ENCODE measurements at regions not wholly inside any gene's neighbourhood (a gene's known extent, or its start where the extent isn't known, plus 50 kb on each side); places are given as distances from the start of the nearest gene placed in this dataset.

GRCh38 chr7:80403686-80404241 is 108.1 kb downstream of the GNAT3 start:
- POLR2A ChIA-PET: no interaction called here
- Mint-ChIP-seq H3K4me1 (peaks cover 12% of the 10 kb centered on the region), H3K4me3 (no peak overlapping the region), H3K27me3 (ENCODE audit: low read depth) (no peaks in the 10 kb centered on the region), H3K9me3 (peaks cover 9% of the 10 kb centered on the region), H3K27ac (no peak overlapping the region), H3K36me3 (no peaks in the 10 kb centered on the region)
- DNase-seq (ENCODE audit: low spot score) (no peak), ATAC-seq (no peak)
- no peak for TF ChIP-seq OVOL2 (CRISPR knock-in tag; IDR thresholded peaks at IDR 0.05; ENCODE audit: borderline replicate concordance)
- no peak for TF ChIP-seq MXD4 (CRISPR knock-in tag; IDR thresholded peaks at IDR 0.05; ENCODE audit: borderline replicate concordance)
- TF ChIP-seq ZSCAN18 (CRISPR knock-in tag; IDR thresholded peaks at IDR 0.05): no peak
- no peak for TF ChIP-seq ZNF532 (CRISPR knock-in tag; IDR thresholded peaks at IDR 0.05; ENCODE audit: borderline replicate concordance)
- no peak for TF ChIP-seq CBFB (CRISPR knock-in tag; IDR thresholded peaks at IDR 0.05; ENCODE audit: low read depth)
- CTCF ChIA-PET: no interaction called here

- ATAC-seq (no peak), DNase-seq (ENCODE audit: low spot score) (no peak)
- no peak for TF ChIP-seq NFYB (CRISPR knock-in tag; conservative IDR thresholded peaks at IDR 0.05; ENCODE audit: low read depth)
- no peak for TF ChIP-seq AR (CRISPR knock-in tag; IDR thresholded peaks at IDR 0.05)
- peaks cover under 1% of the 10 kb centered on the region; the same call in 1 of the 2 replicates for H3K9me3 Mint-ChIP-seq
- H3K27ac Mint-ChIP-seq: no peak overlapping the region
- no peaks in the 10 kb centered on the region for H3K36me3 Mint-ChIP-seq
- CTCF ChIA-PET: no interaction called here
- no peaks in the 10 kb centered on the region for H3K27me3 Mint-ChIP-seq (ENCODE audit: low read depth)
- POLR2A ChIA-PET: no interaction called here
- peaks cover 12% of the 10 kb centered on the region for H3K4me1 Mint-ChIP-seq
- H3K4me3 Mint-ChIP-seq: no peak overlapping the region
Measured at GRCh38 chr7:80401708-80402107, 110.2 kb downstream of the GNAT3 start.

- ATAC-seq: no peak
- Mint-ChIP-seq H3K9me3 (peaks cover 11% of the 10 kb centered on the region), H3K27ac (no peak overlapping the region), H3K36me3 (no peaks in the 10 kb centered on the region), H3K4me1 (no peaks in the 10 kb centered on the region), H3K27me3 (ENCODE audit: low read depth) (no peaks in the 10 kb centered on the region), H3K4me3 (no peak overlapping the region)
- CTCF ChIA-PET: no interaction called here
- POLR2A ChIA-PET: no interaction called here
- DNase-seq (ENCODE audit: low spot score): no peak
- TF ChIP-seq EMX1 (CRISPR knock-in tag; IDR thresholded peaks at IDR 0.05): no peak
- no peak for TF ChIP-seq AR (CRISPR knock-in tag; IDR thresholded peaks at IDR 0.05)
- TF ChIP-seq FOXP4 (CRISPR knock-in tag; IDR thresholded peaks at IDR 0.05): no peak
- TF ChIP-seq IRF1 (CRISPR knock-in tag; IDR thresholded peaks at IDR 0.05): no peak
- no peak for TF ChIP-seq NR2C2 (CRISPR knock-in tag; IDR thresholded peaks at IDR 0.05)
- no peak for TF ChIP-seq RORB (CRISPR knock-in tag; IDR thresholded peaks at IDR 0.05)
- no peak for TF ChIP-seq USF2 (CRISPR knock-in tag; IDR thresholded peaks at IDR 0.05)
- TF ChIP-seq JAZF1 (CRISPR knock-in tag; IDR thresholded peaks at IDR 0.05): no peak
Measured at GRCh38 chr7:80393786-80394185, 118.1 kb downstream of the GNAT3 start.

Data from WTC11 (cell line).